ENCODE measurements at regions not wholly inside any gene's neighbourhood (a gene's known extent, or its start where the extent isn't known, plus 50 kb on each side); places are given as distances from the start of the nearest gene placed in this dataset.

GRCh38 chr2:51413726-51414125 lies 381.8 kb upstream of the NRXN1 start (continued):
- TF ChIP-seq ZNF462 (CRISPR knock-in tag; IDR thresholded peaks at IDR 0.05) = no peak

- Histone ChIP-seq H3K4me3 (no peak overlapping the region), H3K4me1 (ENCODE audit: insufficient read depth) (peaks cover 12% of the 10 kb centered on the region; the same call in 1 of the 2 replicates), H3F3A (replicated peaks; ENCODE audit: low read depth) (no peaks in the 10 kb centered on the region), H3K36me3 (ENCODE audit: insufficient read depth) (no peaks in the 10 kb centered on the region), H2AFZ (no peak overlapping the region), H3K27ac (ENCODE audit: low read depth) (no peak overlapping the region), H3K4me2 (peak overlapping the region; percentile 38; the same call in 1 of the 2 replicates), H4K20me1 (replicated peaks; ENCODE audit: insufficient read depth) (no peaks in the 10 kb centered on the region), H3K9me2 (ENCODE audit: insufficient read depth) (no peaks in the 10 kb centered on the region), H3K79me2 (replicated peaks; ENCODE audit: insufficient read depth) (no peaks in the 10 kb centered on the region), H3K27me3 (ENCODE audit: insufficient read depth) (no peaks in the 10 kb centered on the region)
- DNase-seq (ENCODE audit: low spot score) (peak; percentile 1), ATAC-seq (no peak)
- Mint-ChIP-seq H3K4me3 (no peak overlapping the region), H3K36me3 (ENCODE audit: low read depth) (no peaks in the 10 kb centered on the region), H3K27me3 (ENCODE audit: insufficient read depth, low read depth, poor library complexity) (no peaks in the 10 kb centered on the region), H3K9me3 (no peaks in the 10 kb centered on the region), H3K27ac (no peak overlapping the region), H3K4me1 (peaks cover 8% of the 10 kb centered on the region)
- TF ChIP-seq ZNF114 (CRISPR knock-in tag; IDR thresholded peaks at IDR 0.05) (no peak), ETS1 (IDR thresholded peaks at IDR 0.05) (no peak)
These were observed 378.4 kb upstream of the NRXN1 start for GRCh38 chr2:51410331-51410730.

GRCh38 chr2:51409920-51410319 lies 378.0 kb upstream of the NRXN1 start:
- H3K4me1 ChIP-seq (ENCODE audit: insufficient read depth) = peaks cover 12% of the 10 kb centered on the region; the same call in 1 of the 2 replicates
- no peaks in the 10 kb centered on the region for H4K20me1 ChIP-seq (replicated peaks; ENCODE audit: insufficient read depth)
- H3K4me3 Mint-ChIP-seq = no peak overlapping the region
- H3K36me3 ChIP-seq (ENCODE audit: insufficient read depth) = no peaks in the 10 kb centered on the region
- H3K4me1 Mint-ChIP-seq = peaks cover 8% of the 10 kb centered on the region
- no peaks in the 10 kb centered on the region for H3K9me3 Mint-ChIP-seq
- 0 out of 2 replicates have a peak overlapping the region, but pooled peaks have one; percentile 38 for H3K4me2 ChIP-seq
- H3K4me3 ChIP-seq = no peak overlapping the region
- no peaks in the 10 kb centered on the region for H3K79me2 ChIP-seq (replicated peaks; ENCODE audit: insufficient read depth)
- no peaks in the 10 kb centered on the region for H3K27me3 Mint-ChIP-seq (ENCODE audit: insufficient read depth, low read depth, poor library complexity)
- no peaks in the 10 kb centered on the region for H3K9me2 ChIP-seq (ENCODE audit: insufficient read depth)
- H3F3A ChIP-seq (replicated peaks; ENCODE audit: low read depth) = no peaks in the 10 kb centered on the region
- H3K27ac ChIP-seq (ENCODE audit: low read depth) = no peak overlapping the region
- no peak overlapping the region for H2AFZ ChIP-seq
- H3K27ac Mint-ChIP-seq = no peak overlapping the region
- DNase-seq (ENCODE audit: low spot score) (no peak), ATAC-seq (peak; percentile 65)
- no peaks in the 10 kb centered on the region for H3K27me3 ChIP-seq (ENCODE audit: insufficient read depth)
- H3K36me3 Mint-ChIP-seq (ENCODE audit: low read depth) = no peaks in the 10 kb centered on the region
- TF ChIP-seq EZH2 (IDR thresholded peaks at IDR 0.05; ENCODE audit: low read depth, unreplicated experiment) (no peak), REST (IDR thresholded peaks at IDR 0.05; ENCODE audit: unreplicated experiment) (no peak), POLR2AphosphoS5 (IDR thresholded peaks at IDR 0.05; ENCODE audit: low read depth) (no peak)

Data from GM23338 (cell line).